Loucy (cell line): ENCODE measurements at regions not wholly inside any gene's neighbourhood (a gene's known extent, or its start where the extent isn't known, plus 50 kb on each side); places are given as distances from the start of the nearest gene placed in this dataset.

Experiments used
- CTCF ChIP-seq: fragments of 200-600 bp; sonication (generic); conservative IDR thresholded peaks from 2 replicates; pipeline ENCODE4 v1.5.1; 2014; ENCODE audit warnings: mild to moderate bottlenecking, antibody characterized with exemption, low read length
- EZH2phosphoT487 ChIP-seq: fragments of 200-600 bp; IDR thresholded peaks from 2 replicates; pipeline ENCODE4 v1.6.1; 2018; ENCODE audit warnings: antibody characterized with exemption, mild to moderate bottlenecking, moderate library complexity, borderline replicate concordance

- TF ChIP-seq CTCF (no peak), EZH2phosphoT487 (no peak)
Measured at GRCh38 chr10:78781991-78782390, 286.8 kb upstream of the ZMIZ1 start.
